IMR-90 (cell line): ENCODE measurements at regions not wholly inside any gene's neighbourhood (a gene's known extent, or its start where the extent isn't known, plus 50 kb on each side); places are given as distances from the start of the nearest gene placed in this dataset.

Source experiments
- ATAC-seq: fragments of 200-7000 bp; cut with Tn5 transposase; 2 replicates; pipeline ENCODE4 v1.9.1; 2020; ENCODE audit warnings: low read depth, mild to moderate bottlenecking, moderate library complexity
- BruUV-seq: library from RNA; stranded (reverse); fragments of 400-500 nt; replicated peaks from 2 replicates; lab custom pipeline; 2021; lab: Mats Ljungman, UMichigan
- CTCF ChIA-PET: fragments of 300-600 bp; formaldehyde crosslinking; extraction: SDS; loops from one replicate; lab custom pipeline; 2021; ENCODE audit warnings: antibody characterized with exemption; lab: Yijun Ruan, JAX
- POLR2A ChIA-PET: fragments of 300-600 bp; sonication (Branson Sonifier 250); formaldehyde crosslinking; loops from one replicate; lab custom pipeline; 2022; ENCODE audit warnings: antibody characterized with exemption; ENCODE audit not compliant: unreplicated experiment; lab: Charles Lee
- DNase-seq: peaks from one replicate; pipeline ENCODE4 v3.0.0; 2013
- H2AFZ ChIP-seq: replicated peaks from 2 replicates; pipeline ENCODE3; 2013; ENCODE audit warnings: low read length, mild to moderate bottlenecking; ENCODE audit not compliant: poor library complexity
- H2AK5ac ChIP-seq: 2 replicates; pipeline ENCODE4 v1.6.1; 2013; ENCODE audit warnings: low read depth, low read length, inconsistent platforms
- H2AK9ac ChIP-seq: replicated peaks from 2 replicates; pipeline ENCODE3; 2013; ENCODE audit warnings: mild to moderate bottlenecking, low read depth, low read length, moderate library complexity; ENCODE audit not compliant: poor library complexity
- H2BK120ac ChIP-seq: 2 replicates; pipeline ENCODE4 v1.6.1; 2013; ENCODE audit warnings: low read depth, low read length, inconsistent platforms
- H2BK15ac ChIP-seq: 3 replicates; pipeline ENCODE4 v1.6.1; 2013; ENCODE audit warnings: low read depth, low read length, inconsistent platforms
- H2BK20ac ChIP-seq: 2 replicates; pipeline ENCODE4 v1.6.1; 2013; ENCODE audit warnings: low read depth, mild to moderate bottlenecking, inconsistent platforms, low read length, moderate library complexity
- H2BK5ac ChIP-seq: 2 replicates; pipeline ENCODE4 v1.6.1; 2013; ENCODE audit warnings: mild to moderate bottlenecking, low read depth, low read length, inconsistent platforms; ENCODE audit not compliant: poor library complexity, severe bottlenecking
- H3K14ac ChIP-seq: replicated peaks from 2 replicates; pipeline ENCODE4 v1.6.1; 2013; ENCODE audit warnings: low read depth, low read length, inconsistent platforms
- H3K18ac ChIP-seq: 2 replicates; pipeline ENCODE4 v1.6.1; 2013; ENCODE audit warnings: low read depth, low read length, control low read depth
- H3K23ac ChIP-seq: 2 replicates; pipeline ENCODE4 v1.6.1; 2013; ENCODE audit warnings: low read depth, low read length, inconsistent platforms
- H3K27ac ChIP-seq: 2 replicates; pipeline ENCODE4 v1.5.1; 2013; ENCODE audit warnings: mild to moderate bottlenecking, control low read depth, low read length; ENCODE audit not compliant: insufficient read depth
- H3K27me3 ChIP-seq: 2 replicates; pipeline ENCODE4 v1.6.1; 2013; ENCODE audit warnings: low read length; ENCODE audit not compliant: control insufficient read depth, insufficient read depth
- H3K36me3 ChIP-seq: 2 replicates; pipeline ENCODE4 v1.6.1; 2013; ENCODE audit warnings: low read length, mixed read lengths; ENCODE audit not compliant: control insufficient read depth, insufficient read depth
- H3K4ac ChIP-seq: 2 replicates; pipeline ENCODE4 v1.6.1; 2013; ENCODE audit warnings: low read depth, low read length, inconsistent platforms
- H3K4me1 ChIP-seq: 2 replicates; pipeline ENCODE4 v1.6.1; 2013; ENCODE audit warnings: low read length, mixed read lengths; ENCODE audit not compliant: control insufficient read depth, insufficient read depth
- H3K4me2 ChIP-seq: 2 replicates; pipeline ENCODE4 v1.6.1; 2013; ENCODE audit warnings: low read depth, mild to moderate bottlenecking, control low read depth, low read length, moderate library complexity
- H3K4me3 ChIP-seq: 2 replicates; pipeline ENCODE4 v1.5.1; 2013; ENCODE audit warnings: low read depth, mild to moderate bottlenecking, control low read depth, low read length, moderate library complexity; ENCODE audit not compliant: insufficient read depth
- H3K56ac ChIP-seq: 2 replicates; pipeline ENCODE4 v1.6.1; 2013; ENCODE audit warnings: low read length, inconsistent platforms; ENCODE audit not compliant: insufficient read depth; ENCODE audit errors: extremely low read depth
- H3K79me1 ChIP-seq, 2 experiments: 2 replicates each; pipeline ENCODE4 v1.6.1; 2013; ENCODE audit warnings: low read length in 2 of 2, inconsistent platforms in 1 of 2, low read depth in 1 of 2
- H3K9ac ChIP-seq: 2 replicates; pipeline ENCODE4 v1.6.1; 2013; ENCODE audit warnings: low read depth, low read length, control low read depth
- H3K9me1 ChIP-seq: 2 replicates; pipeline ENCODE4 v1.6.1; 2013; ENCODE audit warnings: low read length, inconsistent platforms; ENCODE audit not compliant: insufficient read depth
- H3K9me3 ChIP-seq: 2 replicates; pipeline ENCODE4 v1.6.1; 2013; ENCODE audit warnings: low read length; ENCODE audit not compliant: control insufficient read depth, insufficient read depth
- H4K20me1 ChIP-seq: 2 replicates; pipeline ENCODE4 v1.6.1; 2013; ENCODE audit warnings: low read length, inconsistent platforms; ENCODE audit not compliant: insufficient read depth
- H4K5ac ChIP-seq: 2 replicates; pipeline ENCODE4 v1.6.1; 2013; ENCODE audit warnings: mild to moderate bottlenecking, low read depth, low read length, control low read depth
- H4K8ac ChIP-seq, 2 experiments: 2 replicates each; pipeline ENCODE4 v1.6.1; 2013; ENCODE audit warnings: low read depth in 2 of 2, low read length in 2 of 2, control low read depth in 1 of 2, inconsistent platforms in 1 of 2
- H4K91ac ChIP-seq: 2 replicates; pipeline ENCODE4 v1.6.1; 2013; ENCODE audit warnings: low read depth, low read length, inconsistent platforms; ENCODE audit not compliant: insufficient read depth
- BHLHE40 ChIP-seq: fragments of 150-350 bp; IDR thresholded peaks from 2 replicates; pipeline ENCODE4 v1.6.1; 2016; ENCODE audit warnings: mild to moderate bottlenecking, low read depth, low read length
- CEBPB ChIP-seq: IDR thresholded peaks from 2 replicates; pipeline ENCODE4 v1.6.1; 2012; ENCODE audit warnings: low read depth, low read length, improper control_type of control experiment
- CHD1 ChIP-seq: IDR thresholded peaks from 2 replicates; pipeline ENCODE4 v1.6.1; 2012; ENCODE audit warnings: low read depth, low read length, improper control_type of control experiment
- FOS ChIP-seq: fragments of 150-350 bp; IDR thresholded peaks from 2 replicates; pipeline ENCODE4 v1.6.1; 2016; ENCODE audit warnings: low read depth, low read length
- MAFK ChIP-seq: IDR thresholded peaks from 2 replicates; pipeline ENCODE4 v1.6.1; 2012; ENCODE audit warnings: low read depth, low read length, improper control_type of control experiment
- MAZ ChIP-seq: IDR thresholded peaks from 2 replicates; pipeline ENCODE4 v1.6.1; 2012; ENCODE audit warnings: low read depth, mild to moderate bottlenecking, low read length, improper control_type of control experiment, moderate library complexity, borderline replicate concordance
- MXI1 ChIP-seq: IDR thresholded peaks from 2 replicates; pipeline ENCODE4 v1.6.1; 2012; ENCODE audit warnings: low read depth, mild to moderate bottlenecking, low read length, moderate library complexity, borderline replicate concordance
- NFE2L2 ChIP-seq: fragments of 150-350 bp; IDR thresholded peaks from 2 replicates; pipeline ENCODE4 v1.6.1; 2016; ENCODE audit warnings: low read depth, mild to moderate bottlenecking, low read length
- POLR2A ChIP-seq: IDR thresholded peaks from 2 replicates; pipeline ENCODE4 v1.6.1; 2012; ENCODE audit warnings: mild to moderate bottlenecking, low read depth, low read length
- RAD21 ChIP-seq: IDR thresholded peaks from 2 replicates; pipeline ENCODE4 v1.6.1; 2012; ENCODE audit warnings: low read length, improper control_type of control experiment
- RCOR1 ChIP-seq: IDR thresholded peaks from 2 replicates; pipeline ENCODE4 v1.6.1; 2012; ENCODE audit warnings: mild to moderate bottlenecking, low read length, improper control_type of control experiment; ENCODE audit not compliant: insufficient replicate concordance
- RFX5 ChIP-seq: IDR thresholded peaks from 2 replicates; pipeline ENCODE4 v1.8.0; 2012; ENCODE audit warnings: low read depth, mild to moderate bottlenecking, low read length, moderate library complexity
- SMC3 ChIP-seq: fragments of 150-350 bp; IDR thresholded peaks from 2 replicates; pipeline ENCODE4 v1.6.1; 2016; ENCODE audit warnings: low read depth, mild to moderate bottlenecking, antibody characterized with exemption, low read length, moderate library complexity
- WGBS, 2 experiments: methylation state at CpG; one replicate each; pipeline versions ENCODE4 v1.1.5 to v1.1.7; 2013; ENCODE audit warnings: missing lambda C conversion rate in 2 of 2; ENCODE audit not compliant: insufficient read length in 1 of 2; ENCODE audit errors: extremely low coverage in 2 of 2; 5-methylcytosine and 5-hydroxymethylcytosine counted together
- dilution Hi-C: fragments of 300-500 bp; cut with HindIII; formaldehyde crosslinking; loops from one replicate; pipeline ENCODE4 v1.14.3; 2018; ENCODE audit warnings: low sequenced_read_pairs; ENCODE audit not compliant: unreplicated experiment
- in situ Hi-C: fragments of 300-500 bp; cut with MboI; formaldehyde crosslinking; loops from 3 replicates; pipeline ENCODE4 v1.14.3; 2019; ENCODE audit warnings: low sequenced_read_pairs, inconsistent platforms, mixed read lengths
- intact Hi-C: fragments of 100-400 bp; cut with micrococcal nuclease; formaldehyde crosslinking; loops from 2 replicates; pipeline ENCODE4 v1.10.0; 2022
- TF ChIP-seq, protein P1 (sequence below): fragments of 150-350 bp; IDR thresholded peaks from 2 replicates; pipeline ENCODE4 v1.6.1; 2016; ENCODE audit warnings: low read depth, mild to moderate bottlenecking, low read length, moderate library complexity, borderline replicate concordance
- TF ChIP-seq, protein P2 (sequence below): conservative IDR thresholded peaks from 2 replicates; pipeline ENCODE4 v1.5.1; 2012; ENCODE audit warnings: mild to moderate bottlenecking, low read depth, low read length, improper control_type of control experiment

DNA sequence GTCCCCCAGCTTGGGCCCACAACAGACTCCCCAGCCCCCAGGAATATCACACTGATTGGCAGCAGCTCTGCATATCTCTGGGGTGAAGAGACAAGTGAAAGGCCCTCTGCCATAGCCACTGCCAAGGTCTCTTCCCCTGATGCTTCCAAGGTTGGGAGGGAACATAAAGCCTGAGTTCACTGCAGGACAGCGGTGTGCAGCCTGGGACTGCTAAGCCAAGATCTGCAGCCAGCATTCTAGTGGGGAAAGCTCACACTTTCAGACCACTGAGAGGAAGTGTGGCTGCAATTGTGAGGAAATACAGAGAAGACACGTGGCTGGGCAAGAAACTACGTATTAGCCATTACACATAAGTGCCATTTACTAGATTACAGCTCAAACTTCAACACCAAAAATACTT lies 100.7 kb downstream of the MAIP1 start:
- H3K27ac ChIP-seq, result no peak overlapping the region
- no peaks in the 10 kb centered on the region for H3K9me1 ChIP-seq
- no peaks in the 10 kb centered on the region for H4K20me1 ChIP-seq
- DNase-seq, result no peak
- no peak overlapping the region for H4K5ac ChIP-seq
- no peak overlapping the region for H2AFZ ChIP-seq
- dilution Hi-C loops (no loop called here), in situ Hi-C loops (no loop called here), intact Hi-C loops (no loop called here)
- no peak overlapping the region for H2AK5ac ChIP-seq
- H2BK120ac ChIP-seq, result no peak overlapping the region
- H3K79me1 ChIP-seq, result no peaks in the 10 kb centered on the region
- H4K8ac ChIP-seq, result no peak overlapping the region
- no peak overlapping the region for H3K4me2 ChIP-seq
- no TSS peak for BruUV-seq
- no peak overlapping the region for H2BK20ac ChIP-seq
- peaks cover 2% of the 10 kb centered on the region; the same call in 1 of the 2 replicates for H3K9me3 ChIP-seq
- POLR2A ChIA-PET, result no interaction called here
- H4K91ac ChIP-seq, result no peak overlapping the region
- no peak overlapping the region for H2AK9ac ChIP-seq
- no peak overlapping the region for H3K56ac ChIP-seq
- no CpG with 5 or more reads among the region's 3 CpGs for WGBS, 2 experiments
- CTCF ChIA-PET, result interaction anchor here (1.3 kb wide), 1 partner anchor 17 kb away, joined by 3 read pairs; no protein-coding TSS in a partner anchor
- H3K9ac ChIP-seq, result no peak overlapping the region
- H2BK15ac ChIP-seq, result no peak overlapping the region
- H3K18ac ChIP-seq, result no peak overlapping the region
- no peak overlapping the region for H3K23ac ChIP-seq
- no peak overlapping the region for H3K4ac ChIP-seq
- H3K36me3 ChIP-seq, result no peaks in the 10 kb centered on the region
- no peaks in the 10 kb centered on the region; the same call in 1 of the 2 replicates for H3K27me3 ChIP-seq
- TF ChIP-seq FOS (no peak), NFE2L2 (no peak), CEBPB (no peak), MAZ (no peak), BHLHE40 (no peak), MXI1 (no peak), CHD1 (no peak), RAD21 (no peak), POLR2A (no peak), RFX5 (no peak), RCOR1 (no peak), SMC3 (no peak), MAFK (no peak)
- TF ChIP-seq, protein P1, sequence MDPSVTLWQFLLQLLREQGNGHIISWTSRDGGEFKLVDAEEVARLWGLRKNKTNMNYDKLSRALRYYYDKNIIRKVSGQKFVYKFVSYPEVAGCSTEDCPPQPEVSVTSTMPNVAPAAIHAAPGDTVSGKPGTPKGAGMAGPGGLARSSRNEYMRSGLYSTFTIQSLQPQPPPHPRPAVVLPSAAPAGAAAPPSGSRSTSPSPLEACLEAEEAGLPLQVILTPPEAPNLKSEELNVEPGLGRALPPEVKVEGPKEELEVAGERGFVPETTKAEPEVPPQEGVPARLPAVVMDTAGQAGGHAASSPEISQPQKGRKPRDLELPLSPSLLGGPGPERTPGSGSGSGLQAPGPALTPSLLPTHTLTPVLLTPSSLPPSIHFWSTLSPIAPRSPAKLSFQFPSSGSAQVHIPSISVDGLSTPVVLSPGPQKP, result no peak
- TF ChIP-seq, protein P2, sequence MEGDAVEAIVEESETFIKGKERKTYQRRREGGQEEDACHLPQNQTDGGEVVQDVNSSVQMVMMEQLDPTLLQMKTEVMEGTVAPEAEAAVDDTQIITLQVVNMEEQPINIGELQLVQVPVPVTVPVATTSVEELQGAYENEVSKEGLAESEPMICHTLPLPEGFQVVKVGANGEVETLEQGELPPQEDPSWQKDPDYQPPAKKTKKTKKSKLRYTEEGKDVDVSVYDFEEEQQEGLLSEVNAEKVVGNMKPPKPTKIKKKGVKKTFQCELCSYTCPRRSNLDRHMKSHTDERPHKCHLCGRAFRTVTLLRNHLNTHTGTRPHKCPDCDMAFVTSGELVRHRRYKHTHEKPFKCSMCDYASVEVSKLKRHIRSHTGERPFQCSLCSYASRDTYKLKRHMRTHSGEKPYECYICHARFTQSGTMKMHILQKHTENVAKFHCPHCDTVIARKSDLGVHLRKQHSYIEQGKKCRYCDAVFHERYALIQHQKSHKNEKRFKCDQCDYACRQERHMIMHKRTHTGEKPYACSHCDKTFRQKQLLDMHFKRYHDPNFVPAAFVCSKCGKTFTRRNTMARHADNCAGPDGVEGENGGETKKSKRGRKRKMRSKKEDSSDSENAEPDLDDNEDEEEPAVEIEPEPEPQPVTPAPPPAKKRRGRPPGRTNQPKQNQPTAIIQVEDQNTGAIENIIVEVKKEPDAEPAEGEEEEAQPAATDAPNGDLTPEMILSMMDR, result no peak
- H3K14ac ChIP-seq, result no peak overlapping the region
- ATAC-seq, result no peak
- H2BK5ac ChIP-seq, result no peak overlapping the region
- no peaks in the 10 kb centered on the region for H3K4me1 ChIP-seq
- no peak overlapping the region for H3K4me3 ChIP-seq
